GM12878 (cell line): ENCODE measurements at regions not wholly inside any gene's neighbourhood (a gene's known extent, or its start where the extent isn't known, plus 50 kb on each side); places are given as distances from the start of the nearest gene placed in this dataset.

Source experiments
- DPF2 ChIP-seq: fragments of 450-650 bp; IDR thresholded peaks from 2 replicates; pipeline ENCODE4 v1.6.1; 2017; ENCODE audit warnings: mild to moderate bottlenecking
- PKNOX1 ChIP-seq: fragments of 450-650 bp; IDR thresholded peaks from 2 replicates; pipeline ENCODE4 v1.6.1; 2016; ENCODE audit warnings: mild to moderate bottlenecking
- RAD21 ChIP-seq: IDR thresholded peaks from 2 replicates; pipeline ENCODE4 v1.6.1; 2011; ENCODE audit warnings: mild to moderate bottlenecking, low read depth, low read length, moderate library complexity; ENCODE audit not compliant: insufficient read depth
- ZSCAN29 ChIP-seq: fragments of 450-650 bp; IDR thresholded peaks from 2 replicates; pipeline ENCODE4 v1.6.1; 2017; ENCODE audit warnings: mild to moderate bottlenecking, moderate library complexity

- TF ChIP-seq DPF2 (no peak), RAD21 (no peak), PKNOX1 (no peak), ZSCAN29 (no peak)
Measured at GRCh38 chr13:111488486-111489132, 168.2 kb downstream of the TEX29 start.
